Upper lobe of left lung (tissue), 6 donors: ENCODE measurements at regions not wholly inside any gene's neighbourhood (a gene's known extent, or its start where the extent isn't known, plus 50 kb on each side); places are given as distances from the start of the nearest gene placed in this dataset.

Experiments used
- ATAC-seq, 2 donors: fragments of 200-7000 bp; cut with Tn5 transposase; one replicate each; pipeline ENCODE4 v1.9.1; 2022; ENCODE audit warnings: mild to moderate bottlenecking in 2 of 2, moderate library complexity in 2 of 2; ENCODE audit not compliant: low FRiP score in 2 of 2
- DNase-seq, 2 donors: peaks; one replicate each; pipeline ENCODE4 v3.0.0-alpha.2; 2019 to 2020
- H3K27ac ChIP-seq, 4 donors: fragments of 200-600 bp; sonication (generic); one replicate each; pipeline ENCODE4 v1.5.1; 2016 to 2019
- H3K27me3 ChIP-seq, 4 donors: fragments of 200-600 bp; sonication (generic); one replicate each; pipeline ENCODE4 v1.5.1; 2017 to 2019
- H3K36me3 ChIP-seq, 4 donors: fragments of 200-600 bp; sonication (generic); one replicate each; pipeline ENCODE4 v1.5.1; 2016 to 2019
- H3K4me1 ChIP-seq, 4 donors: fragments of 200-600 bp; sonication (generic); one replicate each; pipeline ENCODE4 v1.5.1; 2018 to 2019
- H3K4me3 ChIP-seq, 4 donors: fragments of 200-600 bp; sonication (generic); one replicate each; pipeline ENCODE4 v1.5.1; 2017 to 2019; ENCODE audit warnings: mild to moderate bottlenecking in 2 of 4, moderate library complexity in 1 of 4
- H3K9me3 ChIP-seq, 4 donors: fragments of 200-600 bp; sonication (generic); one replicate each; pipeline ENCODE4 v1.5.1; 2018 to 2019
- CTCF ChIP-seq, 6 experiments: fragments of 450-650 bp in 4 of 6; fragments of 200-600 bp in 2 of 6; sonication (generic) in 2 of 6; IDR thresholded peaks; one replicate each; pipeline ENCODE4 v1.5.1; 2016 to 2019; ENCODE audit warnings: antibody characterized with exemption in 6 of 6
- EP300 ChIP-seq, 4 donors: sonication (generic); formaldehyde crosslinking; IDR thresholded peaks; one replicate each; pipeline ENCODE4 v1.5.1; 2017; ENCODE audit warnings: antibody characterized with exemption in 4 of 4, control low read depth in 2 of 4
- POLR2A ChIP-seq, 4 donors: fragments of 450-650 bp; IDR thresholded peaks; one replicate each; pipeline ENCODE4 v1.5.1; 2016 to 2017; ENCODE audit warnings: antibody characterized with exemption in 4 of 4, mild to moderate bottlenecking in 2 of 4
- POLR2AphosphoS5 ChIP-seq, 2 donors: sonication (generic); formaldehyde crosslinking; IDR thresholded peaks; one replicate each; pipeline ENCODE4 v1.5.1; 2017; ENCODE audit warnings: antibody characterized with exemption in 2 of 2
- WGBS, 2 donors: methylation state at CpG; one replicate each; pipeline ENCODE4 v1.1.5; 2017 to 2018; 5-methylcytosine and 5-hydroxymethylcytosine counted together
- donor health status: DM: no; HTN: no; CAD: no; lungs with moderate emphysema.
- donor health status: DM: no; HTN: yes; CAD: no; lungs with severe emphysema.

- no peak for ATAC-seq
- DNase-seq: no peak
- H3K4me1 ChIP-seq: no peaks in the 10 kb centered on the region
Measured at GRCh38 chr1:34602907-34603306, 151.9 kb upstream of the GJB5 start.

GRCh38 chr1:34603594-34603993, 151.3 kb upstream of the GJB5 start:
- no peak overlapping the region for H3K27ac ChIP-seq
- no peak for DNase-seq
- no peaks in the 10 kb centered on the region for H3K9me3 ChIP-seq
- H3K36me3 ChIP-seq: no peaks in the 10 kb centered on the region
- H3K27me3 ChIP-seq: no peaks in the 10 kb centered on the region
- 42 to 52% methylated on average over 2 of the region's 2 CpGs for WGBS, 2 donors
- TF ChIP-seq EP300 (IDR thresholded peaks at IDR 0.05) (no peak), CTCF (IDR thresholded peaks at IDR 0.05) (no peak), POLR2AphosphoS5 (IDR thresholded peaks at IDR 0.05) (no peak), POLR2A (IDR thresholded peaks at IDR 0.05) (no peak)
- ATAC-seq: no peak
- H3K4me3 ChIP-seq: no peak overlapping the region
- H3K4me1 ChIP-seq: no peaks in the 10 kb centered on the region

More at GRCh38 chr1:34602907-34603306, 151.9 kb upstream of the GJB5 start:
- no peaks in the 10 kb centered on the region for H3K9me3 ChIP-seq
- H3K27ac ChIP-seq: no peak overlapping the region
- TF ChIP-seq POLR2A (IDR thresholded peaks at IDR 0.05) (no peak), EP300 (IDR thresholded peaks at IDR 0.05) (no peak), CTCF (IDR thresholded peaks at IDR 0.05) (no peak), POLR2AphosphoS5 (IDR thresholded peaks at IDR 0.05) (no peak)
- H3K27me3 ChIP-seq: no peaks in the 10 kb centered on the region
- H3K36me3 ChIP-seq: no peaks in the 10 kb centered on the region
- no peak overlapping the region for H3K4me3 ChIP-seq
- WGBS, 2 donors: 64 to 79% methylated on average over 6 of the region's 6 CpGs

- WGBS, 2 donors: 80 to 86% methylated on average over 5 of the region's 5 CpGs
- H3K27ac ChIP-seq: no peak overlapping the region
- no peak overlapping the region for H3K4me3 ChIP-seq
- H3K27me3 ChIP-seq: no peaks in the 10 kb centered on the region
- ATAC-seq (no peak), DNase-seq (no peak)
- H3K36me3 ChIP-seq: no peaks in the 10 kb centered on the region
- H3K9me3 ChIP-seq: no peaks in the 10 kb centered on the region
- TF ChIP-seq CTCF (IDR thresholded peaks at IDR 0.05) (no peak), POLR2AphosphoS5 (IDR thresholded peaks at IDR 0.05) (no peak), EP300 (IDR thresholded peaks at IDR 0.05) (no peak), POLR2A (IDR thresholded peaks at IDR 0.05) (no peak)
- no peaks in the 10 kb centered on the region for H3K4me1 ChIP-seq
Measured at GRCh38 chr1:34606504-34606903, 148.3 kb upstream of the GJB5 start.

- Histone ChIP-seq H3K9me3 (no peaks in the 10 kb centered on the region), H3K27ac (no peak overlapping the region), H3K27me3 (no peaks in the 10 kb centered on the region), H3K4me1 (no peaks in the 10 kb centered on the region), H3K36me3 (no peaks in the 10 kb centered on the region), H3K4me3 (no peak overlapping the region)
- ATAC-seq (no peak), DNase-seq (no peak)
- whole genome bisulfite sequencing, 2 donors: 60 to 67% methylated on average over 2 of the region's 2 CpGs
- TF ChIP-seq EP300 (IDR thresholded peaks at IDR 0.05): no peak
- no peak for TF ChIP-seq CTCF (IDR thresholded peaks at IDR 0.05)
- TF ChIP-seq POLR2AphosphoS5 (IDR thresholded peaks at IDR 0.05): no peak
- TF ChIP-seq POLR2A (IDR thresholded peaks at IDR 0.05): no peak
Measured at GRCh38 chr1:34610063-34610462, 144.8 kb upstream of the GJB5 start.

GRCh38 chr1:34611571-34611970, 143.3 kb upstream of the GJB5 start:
- TF ChIP-seq EP300 (IDR thresholded peaks at IDR 0.05) (no peak), POLR2A (IDR thresholded peaks at IDR 0.05) (no peak), CTCF (IDR thresholded peaks at IDR 0.05) (no peak), POLR2AphosphoS5 (IDR thresholded peaks at IDR 0.05) (no peak)
- no peaks in the 10 kb centered on the region for H3K36me3 ChIP-seq
- H3K4me1 ChIP-seq: no peaks in the 10 kb centered on the region
- DNase-seq (no peak), ATAC-seq (no peak)
- no peaks in the 10 kb centered on the region for H3K27me3 ChIP-seq
- no peaks in the 10 kb centered on the region for H3K9me3 ChIP-seq
- no peak overlapping the region for H3K27ac ChIP-seq
- no peak overlapping the region for H3K4me3 ChIP-seq
- WGBS, 2 donors: 37 to 65% methylated on average over 5 of the region's 5 CpGs
